ENCODE measurements at regions not wholly inside any gene's neighbourhood (a gene's known extent, or its start where the extent isn't known, plus 50 kb on each side); places are given as distances from the start of the nearest gene placed in this dataset.

DNA sequence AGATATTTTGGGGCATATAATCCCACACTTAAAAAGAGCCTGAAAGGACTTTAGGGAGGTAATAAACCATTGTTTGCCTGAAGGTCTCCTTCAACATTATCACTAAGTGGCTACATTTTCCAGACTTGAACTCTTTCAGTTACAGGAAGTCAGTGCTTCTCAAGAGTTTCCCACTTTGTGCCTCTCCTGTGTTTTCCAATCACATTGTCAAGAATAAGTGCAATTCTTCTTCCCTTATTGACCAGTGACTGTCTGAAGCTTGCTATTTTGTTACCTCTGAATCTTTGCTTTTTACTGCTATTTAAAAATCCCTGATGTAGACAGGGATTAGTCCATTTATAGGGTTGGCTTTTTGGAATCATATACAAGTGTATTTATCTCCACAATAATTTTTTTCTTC is 346.7 kb upstream of the ANKRD30A start:
- TF ChIP-seq, protein P1, sequence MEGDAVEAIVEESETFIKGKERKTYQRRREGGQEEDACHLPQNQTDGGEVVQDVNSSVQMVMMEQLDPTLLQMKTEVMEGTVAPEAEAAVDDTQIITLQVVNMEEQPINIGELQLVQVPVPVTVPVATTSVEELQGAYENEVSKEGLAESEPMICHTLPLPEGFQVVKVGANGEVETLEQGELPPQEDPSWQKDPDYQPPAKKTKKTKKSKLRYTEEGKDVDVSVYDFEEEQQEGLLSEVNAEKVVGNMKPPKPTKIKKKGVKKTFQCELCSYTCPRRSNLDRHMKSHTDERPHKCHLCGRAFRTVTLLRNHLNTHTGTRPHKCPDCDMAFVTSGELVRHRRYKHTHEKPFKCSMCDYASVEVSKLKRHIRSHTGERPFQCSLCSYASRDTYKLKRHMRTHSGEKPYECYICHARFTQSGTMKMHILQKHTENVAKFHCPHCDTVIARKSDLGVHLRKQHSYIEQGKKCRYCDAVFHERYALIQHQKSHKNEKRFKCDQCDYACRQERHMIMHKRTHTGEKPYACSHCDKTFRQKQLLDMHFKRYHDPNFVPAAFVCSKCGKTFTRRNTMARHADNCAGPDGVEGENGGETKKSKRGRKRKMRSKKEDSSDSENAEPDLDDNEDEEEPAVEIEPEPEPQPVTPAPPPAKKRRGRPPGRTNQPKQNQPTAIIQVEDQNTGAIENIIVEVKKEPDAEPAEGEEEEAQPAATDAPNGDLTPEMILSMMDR (conservative IDR thresholded peaks at IDR 0.05; ENCODE audit: low read length): no peak
- no peak for TF ChIP-seq EZH2phosphoT487 (IDR thresholded peaks at IDR 0.05; ENCODE audit: borderline replicate concordance)

All from Loucy (cell line).